MM.1S (cell line): ENCODE measurements at regions not wholly inside any gene's neighbourhood (a gene's known extent, or its start where the extent isn't known, plus 50 kb on each side); places are given as distances from the start of the nearest gene placed in this dataset.

Experiments used
- CTCF ChIP-seq: fragments of 300-600 bp; sonication (generic); IDR thresholded peaks from 2 replicates; pipeline ENCODE4 v1.5.1; 2016; ENCODE audit warnings: antibody characterized with exemption, low read length, mixed read lengths
- EZH2 ChIP-seq: fragments of 300-600 bp; sonication (generic); optimal IDR thresholded peaks from 2 replicates; pipeline ENCODE3; 2017; ENCODE audit warnings: low read depth, mild to moderate bottlenecking, antibody characterized with exemption, low read length, mixed read lengths

- TF ChIP-seq CTCF (no peak), EZH2 (no peak)
These were observed 281.0 kb upstream of the KYNU start for GRCh38 chr2:142596334-142597088.
